GM12878 (cell line): ENCODE measurements at regions not wholly inside any gene's neighbourhood (a gene's known extent, or its start where the extent isn't known, plus 50 kb on each side); places are given as distances from the start of the nearest gene placed in this dataset.

Experiments
- ATAC-seq: fragments of 200-7000 bp; cut with Tn5 transposase; 3 replicates; pipeline ENCODE4 v1.9.1; 2020; ENCODE audit warnings: mild to moderate bottlenecking, moderate library complexity
- BruUV-seq: library from RNA; stranded (reverse); fragments of 400-500 nt; replicated peaks from 2 replicates; lab custom pipeline; 2021; lab: Mats Ljungman, UMichigan
- CTCF ChIA-PET: fragments of 300-600 bp; sonication (Branson Sonifier 250); formaldehyde crosslinking; extraction: SDS; loops from one replicate; lab custom pipeline; 2021; ENCODE audit warnings: inconsistent platforms; lab: Yijun Ruan, JAX
- POLR2A ChIA-PET: fragments of 350-600 bp; formaldehyde crosslinking; extraction: SDS; loops from one replicate; lab custom pipeline; 2021; ENCODE audit warnings: inconsistent platforms; lab: Charles Lee
- RAD21 ChIA-PET: fragments of 300-600 bp; sonication (Branson Sonifier 250); formaldehyde crosslinking; loops from one replicate; lab custom pipeline; 2023; ENCODE audit warnings: antibody characterized with exemption; ENCODE audit not compliant: unreplicated experiment; lab: Charles Lee
- SMC1A ChIA-PET: fragments of 300-600 bp; sonication (Branson Sonifier 250); formaldehyde crosslinking; loops from one replicate; lab custom pipeline; 2023; ENCODE audit not compliant: unreplicated experiment, uncharacterized antibody; lab: Charles Lee
- DNase-seq: peaks from one replicate; pipeline ENCODE4 v3.0.0-alpha.2; 2011; ENCODE audit warnings: low read depth, low spot score
- FAIRE-seq: peaks from 3 replicates; lab custom pipeline; 2011; peaks lifted over from hg19 to GRCh38; lab: Jason Lieb, UNC
- H2AFZ ChIP-seq: 2 replicates; pipeline ENCODE4 v1.6.0; 2011; ENCODE audit warnings: low read depth, low read length, control low read depth; ENCODE audit not compliant: control insufficient read depth
- H3K27ac ChIP-seq: 2 replicates; pipeline ENCODE4 v1.5.1; 2011; ENCODE audit warnings: control low read depth; ENCODE audit not compliant: control insufficient read depth, insufficient read depth
- H3K27me3 ChIP-seq, 2 experiments: replicated peaks in 1 of 2; 2 replicates each; pipeline versions ENCODE4 v1.6.0 to v1.6.1; 2011; ENCODE audit warnings: low read length in 1 of 2; ENCODE audit not compliant: control insufficient read depth in 2 of 2, insufficient read depth in 2 of 2
- H3K36me3 ChIP-seq, 2 experiments: 2 replicates each; pipeline ENCODE4 v1.5.1; 2011; ENCODE audit warnings: low read length in 1 of 2; ENCODE audit not compliant: control insufficient read depth in 2 of 2, insufficient read depth in 2 of 2
- H3K4me1 ChIP-seq: 2 replicates; pipeline ENCODE4 v1.6.1; 2011; ENCODE audit warnings: mild to moderate bottlenecking, low read length, moderate library complexity, mixed read lengths; ENCODE audit not compliant: control insufficient read depth, insufficient read depth
- H3K4me2 ChIP-seq: 2 replicates; pipeline ENCODE4 v1.6.0; 2011; ENCODE audit warnings: control low read depth; ENCODE audit not compliant: control insufficient read depth, insufficient read depth
- H3K4me3 ChIP-seq: fragments of 200-600 bp; sonication (generic); 2 replicates; pipeline ENCODE4 v1.5.1; 2016
- H3K79me2 ChIP-seq: 2 replicates; pipeline ENCODE4 v1.6.0; 2011; ENCODE audit warnings: low read length; ENCODE audit not compliant: control insufficient read depth, insufficient read depth
- H3K9ac ChIP-seq: 2 replicates; pipeline ENCODE4 v1.8.0; 2011; ENCODE audit warnings: low read length, control low read depth, mixed read lengths; ENCODE audit not compliant: control insufficient read depth, insufficient read depth
- H3K9me3 ChIP-seq: replicated peaks from 3 replicates; pipeline ENCODE4 v1.5.1; 2011; ENCODE audit warnings: mild to moderate bottlenecking, low read length; ENCODE audit not compliant: control insufficient read depth, insufficient read depth
- H4K20me1 ChIP-seq: 2 replicates; pipeline ENCODE4 v1.6.0; 2011; ENCODE audit not compliant: control insufficient read depth, insufficient read depth
- ATF2 ChIP-seq: IDR thresholded peaks from 2 replicates; pipeline ENCODE4 v1.6.1; 2012; ENCODE audit warnings: low read length, inconsistent platforms
- E4F1 ChIP-seq: fragments of 450-650 bp; IDR thresholded peaks from 2 replicates; pipeline ENCODE4 v1.6.1; 2018; ENCODE audit warnings: borderline replicate concordance, mild to moderate bottlenecking; ENCODE audit not compliant: partially characterized antibody
- ESRRA ChIP-seq: IDR thresholded peaks from 2 replicates; pipeline ENCODE4 v1.6.1; 2012; ENCODE audit warnings: mild to moderate bottlenecking, low read length, improper control_type of control experiment
- FOS ChIP-seq: IDR thresholded peaks from 3 replicates; pipeline ENCODE4 v1.6.1; 2011; ENCODE audit warnings: borderline replicate concordance; ENCODE audit not compliant: insufficient read length; ENCODE audit errors: extremely low read depth
- HDAC2 ChIP-seq: fragments of 200-600 bp; sonication (generic); IDR thresholded peaks from 2 replicates; pipeline ENCODE4 v1.6.1; 2017
- HDAC6 ChIP-seq: fragments of 200-600 bp; sonication (generic); IDR thresholded peaks from one replicate; pipeline ENCODE4 v1.8.0; 2017; ENCODE audit warnings: antibody characterized with exemption; ENCODE audit not compliant: unreplicated experiment
- HSF1 ChIP-seq: fragments of 150-350 bp; IDR thresholded peaks from 2 replicates; pipeline ENCODE4 v1.6.1; 2014; ENCODE audit warnings: mild to moderate bottlenecking, low read depth, low read length
- IKZF1 ChIP-seq: fragments of 450-650 bp; conservative IDR thresholded peaks from 2 replicates; pipeline ENCODE4 v1.6.1; 2017; ENCODE audit warnings: antibody characterized with exemption, mild to moderate bottlenecking
- KAT2A ChIP-seq: conservative IDR thresholded peaks from 2 replicates; pipeline ENCODE4 v1.6.1; 2011; ENCODE audit warnings: low read depth, low read length; ENCODE audit not compliant: control insufficient read depth
- KLF5 ChIP-seq: fragments of 450-650 bp; IDR thresholded peaks from 2 replicates; pipeline ENCODE4 v1.6.1; 2014; ENCODE audit warnings: mild to moderate bottlenecking; ENCODE audit not compliant: partially characterized antibody
- MLLT1 ChIP-seq: fragments of 450-650 bp; IDR thresholded peaks from 2 replicates; pipeline ENCODE4 v1.6.1; 2016; ENCODE audit warnings: mild to moderate bottlenecking
- NBN ChIP-seq: fragments of 450-650 bp; IDR thresholded peaks from 2 replicates; pipeline ENCODE4 v1.6.1; 2016
- PML ChIP-seq: IDR thresholded peaks from 2 replicates; pipeline ENCODE4 v1.6.1; 2012; ENCODE audit warnings: low read length, inconsistent platforms
- POLR2AphosphoS2 ChIP-seq: IDR thresholded peaks from 2 replicates; pipeline ENCODE4 v1.6.1; 2011; ENCODE audit warnings: low read depth, mild to moderate bottlenecking, low read length, improper control_type of control experiment, moderate library complexity
- SP1 ChIP-seq: IDR thresholded peaks from one replicate; pipeline ENCODE4 v1.6.1; 2011; ENCODE audit warnings: low read depth, low read length
- STAT1 ChIP-seq: fragments of 450-650 bp; conservative IDR thresholded peaks from 2 replicates; pipeline ENCODE4 v1.6.1; 2014; ENCODE audit warnings: antibody characterized with exemption, mild to moderate bottlenecking
- USF1 ChIP-seq: IDR thresholded peaks from 2 replicates; pipeline ENCODE4 v1.6.1; 2011; ENCODE audit warnings: borderline replicate concordance, low read depth, mild to moderate bottlenecking, moderate library complexity, mixed read lengths, low read length; ENCODE audit not compliant: insufficient read depth; ENCODE audit errors: extremely low read length
- WGBS: methylation state at CpG from one replicate; pipeline ENCODE4 v1.1.6; 2016; ENCODE audit warnings: low lambda C conversion rate; ENCODE audit not compliant: insufficient replicate concordance, insufficient coverage; ENCODE audit errors: missing lambda C conversion rate; 5-methylcytosine and 5-hydroxymethylcytosine counted together
- in situ Hi-C: fragments of 300-500 bp; cut with MboI; formaldehyde crosslinking; loops from 9 replicates; pipeline ENCODE4 v1.14.3; 2018; ENCODE audit warnings: mixed read lengths
- intact Hi-C: fragments of 100-400 bp; cut with micrococcal nuclease; formaldehyde crosslinking; loops from one replicate; pipeline ENCODE4 v1.14.2; 2022; ENCODE audit not compliant: unreplicated experiment

GRCh38 chr14:32018391-32019092, 58.6 kb upstream of the ARHGAP5 start:
- no peak overlapping the region for H3K4me3 ChIP-seq
- in situ Hi-C loops: no loop called here
- BruUV-seq: no TSS peak
- no peaks in the 10 kb centered on the region for H3K27me3 ChIP-seq
- FAIRE-seq (no peak), DNase-seq (no peak), ATAC-seq (no peak)
- no peaks in the 10 kb centered on the region for H3K36me3 ChIP-seq
- H3K27ac ChIP-seq: no peak overlapping the region
- no peaks in the 10 kb centered on the region for H3K79me2 ChIP-seq
- ChIA-PET POLR2A (no interaction called here), RAD21 (no interaction called here), CTCF (interaction anchor here (0.8 to 1.5 kb wide), 2 partner anchors 8 to 10 kb away, joined by 3 to 4 read pairs; no protein-coding TSS in a partner anchor), SMC1A (interaction anchor here (0.8 to 1.3 kb wide), 7 partner anchors 10 to 485 kb away, joined by 3 to 5 read pairs (median 3); no protein-coding TSS in a partner anchor)
- no peaks in the 10 kb centered on the region for H4K20me1 ChIP-seq
- no peak overlapping the region for H3K4me2 ChIP-seq
- H2AFZ ChIP-seq: no peak overlapping the region
- H3K9me3 ChIP-seq: no peaks in the 10 kb centered on the region; the same call in 2 of the 3 replicates
- H3K4me1 ChIP-seq: no peaks in the 10 kb centered on the region
- 0% methylated on average over 3 of the region's 3 CpGs for WGBS
- H3K9ac ChIP-seq: no peak overlapping the region
- intact Hi-C loops: no loop called here
- TF ChIP-seq PML (no peak), NBN (no peak), FOS (no peak), KAT2A (no peak), KLF5 (no peak), HDAC6 (no peak), STAT1 (no peak), IKZF1 (no peak), MLLT1 (no peak), E4F1 (no peak), SP1 (no peak), ESRRA (no peak), HSF1 (no peak), HDAC2 (no peak), POLR2AphosphoS2 (no peak), ATF2 (no peak), USF1 (no peak)
